Nephron progenitor cell (in vitro differentiated cells): ENCODE measurements at regions not wholly inside any gene's neighbourhood (a gene's known extent, or its start where the extent isn't known, plus 50 kb on each side); places are given as distances from the start of the nearest gene placed in this dataset.
A peak's percentile ranks its signal among the peaks of the same experiment; 100 is the strongest.

Source experiments
- DNase-seq: peaks from one replicate; pipeline ENCODE4 v3.0.0; 2021
- H3K27ac Mint-ChIP-seq: 2 replicates; pipeline ENCODE4 v1.8.0; 2021; ENCODE audit warnings: mild to moderate bottlenecking, moderate library complexity, mixed read lengths
- H3K27me3 Mint-ChIP-seq: 2 replicates; pipeline ENCODE4 v1.8.0; 2021; ENCODE audit warnings: mild to moderate bottlenecking, low read depth, mixed read lengths; ENCODE audit not compliant: poor library complexity
- H3K36me3 Mint-ChIP-seq: 2 replicates; pipeline ENCODE4 v1.8.0; 2021; ENCODE audit warnings: low read depth, mixed read lengths
- H3K4me1 Mint-ChIP-seq: 2 replicates; pipeline ENCODE4 v1.8.0; 2021; ENCODE audit warnings: mixed read lengths
- H3K4me3 Mint-ChIP-seq: 2 replicates; pipeline ENCODE4 v1.8.0; 2021; ENCODE audit warnings: mild to moderate bottlenecking, moderate library complexity, mixed read lengths
- H3K9me3 Mint-ChIP-seq: 2 replicates; pipeline ENCODE4 v1.8.0; 2021; ENCODE audit warnings: mild to moderate bottlenecking, moderate library complexity, mixed read lengths
- TF ChIP-seq, protein P1 (sequence below): fragments of 200-600 bp; sonication (generic); IDR thresholded peaks from 2 replicates; pipeline ENCODE4 v1.5.0; 2021; ENCODE audit warnings: antibody characterized with exemption

GRCh38 chr2:146844226-146844990 is 1000.4 kb upstream of the ACVR2A start:
- TF ChIP-seq, protein P1, sequence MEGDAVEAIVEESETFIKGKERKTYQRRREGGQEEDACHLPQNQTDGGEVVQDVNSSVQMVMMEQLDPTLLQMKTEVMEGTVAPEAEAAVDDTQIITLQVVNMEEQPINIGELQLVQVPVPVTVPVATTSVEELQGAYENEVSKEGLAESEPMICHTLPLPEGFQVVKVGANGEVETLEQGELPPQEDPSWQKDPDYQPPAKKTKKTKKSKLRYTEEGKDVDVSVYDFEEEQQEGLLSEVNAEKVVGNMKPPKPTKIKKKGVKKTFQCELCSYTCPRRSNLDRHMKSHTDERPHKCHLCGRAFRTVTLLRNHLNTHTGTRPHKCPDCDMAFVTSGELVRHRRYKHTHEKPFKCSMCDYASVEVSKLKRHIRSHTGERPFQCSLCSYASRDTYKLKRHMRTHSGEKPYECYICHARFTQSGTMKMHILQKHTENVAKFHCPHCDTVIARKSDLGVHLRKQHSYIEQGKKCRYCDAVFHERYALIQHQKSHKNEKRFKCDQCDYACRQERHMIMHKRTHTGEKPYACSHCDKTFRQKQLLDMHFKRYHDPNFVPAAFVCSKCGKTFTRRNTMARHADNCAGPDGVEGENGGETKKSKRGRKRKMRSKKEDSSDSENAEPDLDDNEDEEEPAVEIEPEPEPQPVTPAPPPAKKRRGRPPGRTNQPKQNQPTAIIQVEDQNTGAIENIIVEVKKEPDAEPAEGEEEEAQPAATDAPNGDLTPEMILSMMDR, result no peak
- no peaks in the 10 kb centered on the region for H3K27me3 Mint-ChIP-seq
- H3K36me3 Mint-ChIP-seq, result no peaks in the 10 kb centered on the region
- H3K4me3 Mint-ChIP-seq, result no peak overlapping the region
- H3K4me1 Mint-ChIP-seq, result no peaks in the 10 kb centered on the region
- H3K27ac Mint-ChIP-seq, result no peak overlapping the region
- DNase-seq, result no peak
- H3K9me3 Mint-ChIP-seq, result no peaks in the 10 kb centered on the region

DNA sequence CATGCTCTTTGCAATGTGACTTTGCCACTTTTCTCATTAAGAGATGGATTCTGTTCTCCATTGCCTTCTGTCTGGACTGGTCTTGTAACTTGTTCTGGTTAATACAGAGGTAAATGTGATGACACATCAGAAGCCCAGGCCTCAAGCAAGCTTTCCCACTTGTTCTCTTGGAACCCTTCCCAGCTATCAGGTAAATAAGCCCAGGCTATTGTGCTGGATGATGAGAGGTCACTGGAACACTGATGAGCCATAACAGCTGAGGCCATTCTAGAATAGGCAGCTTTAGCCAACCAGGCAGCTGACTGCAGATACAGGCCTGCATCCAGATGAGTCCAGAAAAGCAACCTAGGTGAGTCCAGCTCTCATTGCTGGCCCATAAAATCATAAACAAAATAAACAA is 1007.0 kb upstream of the ACVR2A start:
- TF ChIP-seq, protein P1, result no peak
- Mint-ChIP-seq H3K27ac (no peak overlapping the region), H3K36me3 (no peaks in the 10 kb centered on the region), H3K4me3 (no peak overlapping the region), H3K4me1 (no peaks in the 10 kb centered on the region), H3K27me3 (peaks cover 3% of the 10 kb centered on the region), H3K9me3 (no peaks in the 10 kb centered on the region)
- DNase-seq, result no peak

- Mint-ChIP-seq H3K36me3 (no peaks in the 10 kb centered on the region), H3K27me3 (no peaks in the 10 kb centered on the region), H3K4me3 (no peak overlapping the region), H3K27ac (peak overlapping the region; percentile 76), H3K4me1 (peaks cover 5% of the 10 kb centered on the region), H3K9me3 (no peaks in the 10 kb centered on the region)
- TF ChIP-seq, protein P1, result no peak
- DNase-seq, result no peak
Observed at GRCh38 chr2:146826388-146826787, 1018.4 kb upstream of the ACVR2A start.

DNA sequence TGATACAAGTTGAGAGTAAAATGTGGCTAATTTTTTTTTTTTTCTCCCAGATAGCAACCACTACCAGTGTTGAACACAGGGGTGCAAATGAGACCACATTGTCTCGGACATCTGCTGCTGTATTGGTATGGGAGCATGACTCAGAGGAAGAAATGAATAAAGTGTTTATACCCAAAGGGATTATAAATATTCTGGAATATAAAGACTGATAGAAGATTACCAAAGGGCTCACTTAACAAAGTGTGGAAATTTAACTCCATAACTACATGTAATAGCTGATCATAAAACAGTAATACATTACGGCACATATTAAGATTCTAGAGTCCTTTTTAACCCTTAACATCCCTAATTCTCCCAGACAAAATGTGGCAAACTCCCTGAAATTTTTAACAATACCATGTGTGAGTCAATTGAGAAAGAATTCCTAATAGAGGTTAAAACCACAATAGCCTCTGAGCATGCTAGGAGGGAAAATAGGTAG is 1023.0 kb upstream of the ACVR2A start:
- TF ChIP-seq, protein P1, result no peak
- DNase-seq, result no peak
- H3K36me3 Mint-ChIP-seq, result no peaks in the 10 kb centered on the region
- H3K4me1 Mint-ChIP-seq, result peaks cover 5% of the 10 kb centered on the region
- no peak overlapping the region for H3K27ac Mint-ChIP-seq
- H3K4me3 Mint-ChIP-seq, result no peak overlapping the region
- H3K27me3 Mint-ChIP-seq, result no peaks in the 10 kb centered on the region
- H3K9me3 Mint-ChIP-seq, result no peaks in the 10 kb centered on the region

- no peaks in the 10 kb centered on the region for H3K36me3 Mint-ChIP-seq
- H3K4me1 Mint-ChIP-seq, result no peaks in the 10 kb centered on the region
- no peak for DNase-seq
- H3K27ac Mint-ChIP-seq, result no peak overlapping the region
- no peak overlapping the region for H3K4me3 Mint-ChIP-seq
- no peaks in the 10 kb centered on the region for H3K9me3 Mint-ChIP-seq
- no peaks in the 10 kb centered on the region for H3K27me3 Mint-ChIP-seq
- TF ChIP-seq, protein P1, result no peak
Observed at GRCh38 chr2:146820672-146821071, 1024.2 kb upstream of the ACVR2A start.

- Mint-ChIP-seq H3K27me3 (no peaks in the 10 kb centered on the region), H3K36me3 (no peaks in the 10 kb centered on the region), H3K9me3 (peaks cover 6% of the 10 kb centered on the region), H3K27ac (no peak overlapping the region), H3K4me3 (no peak overlapping the region), H3K4me1 (no peaks in the 10 kb centered on the region)
- no peak for DNase-seq
- TF ChIP-seq, protein P1, result no peak
Observed at GRCh38 chr2:146818122-146818521, 1026.7 kb upstream of the ACVR2A start.
